Kidney tubule cell (primary cell): ENCODE measurements at regions not wholly inside any gene's neighbourhood (a gene's known extent, or its start where the extent isn't known, plus 50 kb on each side); places are given as distances from the start of the nearest gene placed in this dataset.
A peak's percentile ranks its signal among the peaks of the same experiment; 100 is the strongest.

Experiments used
- DNase-seq: peaks from one replicate; pipeline ENCODE4 v3.0.0-alpha.2; 2018; ENCODE audit warnings: low spot score

DNA sequence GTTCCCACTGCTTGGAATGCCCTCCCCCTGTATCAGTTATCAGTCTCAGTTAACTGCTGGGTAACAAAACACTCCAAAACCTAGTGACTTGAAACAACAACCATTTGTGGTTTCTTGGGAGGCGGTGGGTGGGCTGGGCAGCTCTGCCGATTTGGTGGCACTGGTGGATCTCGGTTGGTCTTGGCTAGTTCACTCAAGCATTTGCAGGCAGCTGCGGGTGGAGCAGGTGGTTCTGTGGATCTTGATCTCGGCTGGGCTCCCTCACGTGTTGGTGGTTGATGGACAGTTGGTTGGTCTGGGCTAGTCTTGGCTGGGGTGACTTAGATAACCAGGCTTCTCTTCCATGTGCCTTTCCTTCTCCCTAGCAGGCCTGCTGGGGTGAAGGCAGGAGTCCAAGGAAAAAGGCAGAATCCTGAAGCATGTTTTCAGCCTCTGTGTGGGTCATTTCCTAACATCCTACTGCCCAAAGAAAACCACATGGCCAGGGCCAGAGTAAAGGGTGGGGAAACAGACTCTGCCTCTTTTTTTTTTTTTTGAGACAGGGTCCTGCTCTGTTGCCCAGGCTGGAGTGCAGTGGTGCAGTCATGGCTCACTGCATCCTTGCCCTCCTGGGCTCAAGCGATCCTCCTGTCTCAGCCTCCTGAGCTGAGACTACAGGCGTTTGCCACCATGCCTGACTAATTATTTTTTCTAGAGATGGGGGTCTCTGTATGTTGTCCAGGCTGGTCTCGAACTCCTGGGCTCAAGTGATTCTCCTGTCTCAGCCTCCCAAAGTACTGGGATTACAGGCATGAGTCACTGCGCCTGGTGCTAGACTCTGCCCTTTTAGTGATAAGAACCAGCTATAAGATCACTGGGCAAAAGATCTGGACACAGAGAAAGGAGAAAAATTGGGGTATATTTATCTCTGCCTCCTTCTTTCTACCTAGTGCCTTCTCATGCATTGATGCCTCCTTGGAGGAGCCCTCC, 183.7 kb downstream of the RGS3 start:
- DNase-seq: no peak

DNA sequence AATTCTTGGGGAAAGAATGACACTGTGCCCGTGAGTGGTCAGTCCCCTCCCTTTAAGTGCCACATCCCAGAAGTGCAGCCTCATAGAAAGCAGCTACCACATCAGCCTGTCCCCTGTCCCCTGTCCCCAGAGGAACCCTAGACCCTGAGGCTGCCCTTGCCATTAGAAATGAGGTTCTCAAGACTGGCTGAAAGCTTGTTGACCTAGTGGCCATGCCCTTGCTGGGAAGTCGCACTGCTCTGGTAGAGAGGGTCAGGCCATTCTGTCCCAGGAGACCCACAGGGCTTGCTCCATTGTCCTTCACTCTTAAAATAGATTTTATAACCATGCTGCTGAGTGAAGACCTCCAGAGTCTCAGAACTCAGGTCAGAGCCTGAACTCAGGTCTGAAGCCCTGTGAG, 184.5 kb downstream of the RGS3 start:
- no peak for DNase-seq

DNA sequence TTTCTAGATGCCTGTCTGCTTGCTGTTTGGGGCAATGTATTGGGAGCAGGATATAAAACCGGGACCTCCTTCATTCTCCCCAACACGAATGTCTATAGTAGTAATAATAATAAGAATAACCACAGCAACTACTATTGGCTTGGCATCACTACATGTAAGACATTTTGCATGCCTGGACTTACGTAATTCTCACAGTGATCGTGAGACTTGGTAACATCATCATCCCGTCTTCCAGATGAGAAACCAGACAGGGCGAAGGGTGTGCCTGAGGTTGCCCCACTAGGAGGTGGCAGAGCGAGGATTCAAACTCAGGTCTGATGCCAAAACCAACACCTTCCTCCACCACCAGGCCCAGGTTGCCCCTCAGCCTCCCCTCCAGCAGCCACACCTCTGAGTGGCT, 185.1 kb downstream of the RGS3 start:
- DNase-seq: no peak

DNA sequence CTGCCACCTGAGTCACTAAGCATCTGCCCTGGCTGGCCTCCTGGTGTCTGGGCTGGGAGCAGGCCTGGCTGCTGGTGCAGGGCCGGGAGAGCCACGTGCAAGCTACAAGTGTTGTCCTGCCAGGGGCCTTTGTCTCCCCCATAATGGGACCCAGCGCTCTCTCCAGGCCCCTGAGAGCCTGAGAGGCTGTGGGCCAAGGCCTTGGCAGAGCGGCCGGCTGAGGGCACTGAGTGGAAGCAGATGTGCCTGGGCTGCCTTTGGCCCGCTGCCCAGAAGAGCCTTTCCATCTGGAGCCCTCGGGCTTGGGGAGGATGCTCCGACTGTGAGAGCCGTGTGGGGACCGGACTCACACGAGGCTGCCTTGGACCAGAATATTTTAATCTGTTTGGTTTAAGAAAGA, 185.5 kb downstream of the RGS3 start:
- DNase-seq: no peak

DNA sequence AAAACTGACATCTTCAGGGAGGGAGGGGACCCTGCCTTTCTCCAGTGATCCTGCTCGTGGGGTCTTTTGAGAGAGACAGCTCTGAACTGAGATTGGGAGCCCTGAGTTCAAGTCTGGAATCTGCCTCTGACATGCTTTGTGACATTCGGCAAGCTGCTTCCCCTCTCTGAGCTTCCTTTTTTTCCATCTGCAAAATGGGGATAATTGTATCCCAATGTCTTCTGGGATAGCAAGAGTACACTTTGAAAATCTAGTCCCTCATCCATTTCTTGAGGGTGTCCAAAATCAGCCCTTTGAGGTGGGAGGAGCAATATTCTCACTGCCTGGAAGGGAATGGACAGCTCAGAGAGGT, 186.3 kb downstream of the RGS3 start:
- no peak for DNase-seq

GRCh38 chr9:113650207-113651131, 186.9 kb downstream of the RGS3 start:
- peak; percentile 96 for DNase-seq

GRCh38 chr9:113651896-113652295, 188.4 kb downstream of the RGS3 start:
- DNase-seq: no peak

GRCh38 chr9:113652355-113653152, 189.0 kb downstream of the RGS3 start:
- DNase-seq: peak; percentile 79

DNA sequence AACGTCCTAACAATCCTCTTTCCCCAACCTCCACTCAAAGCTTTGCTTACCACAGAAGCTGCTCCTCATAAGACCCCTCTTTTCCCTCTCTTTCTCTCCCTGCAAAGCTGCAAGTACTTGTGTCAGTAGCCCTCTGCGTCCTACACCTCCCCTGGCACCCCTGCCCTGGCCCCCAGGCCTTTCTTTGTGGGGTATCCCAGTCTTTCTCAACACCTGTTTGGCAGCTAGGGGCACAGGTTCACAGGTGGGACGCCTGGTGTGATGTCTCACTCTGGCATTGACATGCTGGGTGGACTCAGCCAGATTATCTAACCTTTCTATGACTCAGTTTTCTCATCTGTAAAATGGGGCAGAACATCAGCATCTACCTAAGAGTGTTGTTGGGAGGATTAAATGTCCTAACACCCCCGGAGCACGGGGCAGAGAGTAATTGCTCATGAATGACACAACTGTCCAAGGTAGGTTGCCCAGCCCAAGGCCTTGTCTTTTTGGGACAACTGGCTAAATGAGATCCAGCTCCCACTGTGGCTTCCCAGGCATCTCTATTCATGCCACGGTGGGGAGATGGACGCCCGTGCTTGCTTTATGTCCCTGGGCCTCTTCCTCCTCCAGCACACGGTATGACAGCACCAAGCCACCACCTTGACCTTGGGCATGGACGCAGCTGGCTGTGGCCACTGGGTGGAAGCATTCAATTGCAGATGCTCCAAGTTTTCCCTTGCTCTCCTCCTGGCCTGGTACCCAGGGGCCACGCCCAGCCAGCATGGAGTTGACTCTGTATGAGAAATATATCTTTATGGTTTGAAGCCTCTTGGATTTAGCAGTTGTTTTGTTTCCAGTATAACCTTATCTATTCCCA, 190.4 kb downstream of the RGS3 start:
- DNase-seq: no peak

GRCh38 chr9:113654605-113655428, 191.3 kb downstream of the RGS3 start:
- no peak for DNase-seq

- DNase-seq: no peak
Observed at GRCh38 chr9:113656771-113657670, 193.5 kb downstream of the RGS3 start.

DNA sequence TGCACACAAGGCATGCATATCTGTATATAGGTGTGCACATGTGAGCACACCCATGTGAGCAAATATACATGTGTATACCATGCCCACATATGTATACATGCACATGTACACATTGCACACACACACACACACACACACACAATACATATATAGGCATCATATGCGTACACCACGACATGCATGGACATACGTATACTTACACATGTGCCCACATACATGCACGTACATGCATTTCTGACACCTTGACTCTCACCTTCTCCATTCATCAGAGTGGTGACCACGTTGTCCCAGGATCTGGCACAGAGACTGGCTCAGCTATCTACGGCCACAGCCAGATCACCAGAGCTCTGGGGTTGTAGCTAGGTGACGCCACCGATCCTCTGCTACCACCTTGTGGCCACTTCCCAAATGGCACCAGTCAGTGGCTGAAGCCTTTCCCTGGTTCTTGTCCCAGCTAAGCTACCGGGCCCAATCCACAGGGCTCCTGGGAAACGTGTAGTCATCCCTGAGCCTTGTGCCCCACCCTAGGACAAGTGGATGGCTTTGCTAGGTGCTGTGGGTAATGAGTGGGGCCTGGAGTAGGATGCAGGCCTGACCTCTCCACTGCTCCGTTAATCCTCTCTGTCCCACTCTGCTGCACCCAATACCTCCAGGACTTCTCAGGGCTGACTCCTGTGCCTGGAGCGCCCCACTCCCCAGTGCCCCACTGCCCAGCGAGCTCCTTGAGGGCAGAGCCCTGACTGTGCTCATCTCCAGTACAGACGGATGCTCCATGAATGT, 194.4 kb downstream of the RGS3 start:
- DNase-seq: peak; percentile 86

- no peak for DNase-seq
Observed at GRCh38 chr9:113658545-113658895, 195.0 kb downstream of the RGS3 start.

DNA sequence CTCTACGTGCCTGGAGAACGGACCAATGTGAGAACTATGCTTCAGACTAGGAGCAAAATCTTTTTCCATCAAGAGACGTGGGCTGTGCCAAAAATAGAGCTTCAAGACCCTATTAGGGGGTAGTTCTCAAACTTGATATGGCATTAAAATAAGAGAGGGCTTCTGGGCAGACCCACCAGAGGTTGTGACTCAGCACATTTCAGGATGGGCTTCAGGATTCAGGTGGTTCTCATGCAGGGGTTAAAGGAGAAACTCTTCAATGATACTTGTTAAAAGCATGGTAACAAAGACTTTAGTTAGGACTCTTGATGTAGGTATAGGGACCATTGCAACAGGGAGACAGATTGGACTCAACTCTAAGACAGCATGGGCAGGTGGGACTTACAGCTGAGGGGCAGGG, 195.5 kb downstream of the RGS3 start:
- no peak for DNase-seq

DNA sequence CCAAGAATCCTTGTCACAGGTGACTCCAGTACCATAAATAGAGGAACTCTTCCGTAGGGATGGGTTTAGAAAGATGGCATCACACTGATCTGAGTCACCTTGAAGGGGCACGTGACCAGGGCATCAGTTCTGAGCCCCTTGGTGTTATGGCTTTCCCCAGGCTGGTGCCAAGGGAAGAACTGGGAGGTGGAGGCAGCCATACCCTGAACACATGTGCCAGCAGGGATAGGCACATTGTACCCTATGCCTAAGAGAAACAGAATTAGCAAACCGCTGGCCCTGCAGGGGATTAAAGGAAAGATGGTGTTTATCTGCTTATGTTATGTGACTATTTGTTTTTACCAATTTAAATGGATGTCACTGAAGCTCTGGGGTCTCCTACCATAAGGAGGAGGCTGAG, 196.2 kb downstream of the RGS3 start:
- no peak for DNase-seq

- DNase-seq: no peak
Observed at GRCh38 chr9:113660196-113660595, 196.7 kb downstream of the RGS3 start.

- no peak for DNase-seq
Observed at GRCh38 chr9:113661074-113661473, 197.5 kb downstream of the RGS3 start.

- no peak for DNase-seq
Observed at GRCh38 chr9:113664181-113664875, 200.8 kb downstream of the RGS3 start.
